HepG2 (cell line): ENCODE measurements at regions not wholly inside any gene's neighbourhood (a gene's known extent, or its start where the extent isn't known, plus 50 kb on each side); places are given as distances from the start of the nearest gene placed in this dataset.

Source experiments
- ATAC-seq: fragments of 200-7000 bp; cut with Tn5 transposase; 3 replicates; pipeline ENCODE4 v1.9.1; 2020; ENCODE audit warnings: mild to moderate bottlenecking, moderate library complexity
- BruUV-seq: library from RNA; stranded (reverse); fragments of 400-500 nt; replicated peaks from 2 replicates; lab custom pipeline; 2021; lab: Mats Ljungman, UMichigan
- CTCF ChIA-PET: fragments of 300-600 bp; formaldehyde crosslinking; extraction: SDS; loops from one replicate; lab custom pipeline; 2021; ENCODE audit warnings: low total read pairs, inconsistent platforms, low intra/inter-chr PET ratio; lab: Yijun Ruan, JAX
- POLR2A ChIA-PET: fragments of 350-600 bp; sonication (Branson Sonifier 250); formaldehyde crosslinking; loops from one replicate; lab custom pipeline; 2020; ENCODE audit warnings: antibody characterized with exemption, inconsistent platforms; lab: Yijun Ruan, JAX
- DNase-seq: peaks from one replicate; pipeline ENCODE4 v3.0.0-alpha.2; 2015; ENCODE audit warnings: low spot score
- FAIRE-seq: peaks from 3 replicates; lab custom pipeline; 2011; peaks lifted over from hg19 to GRCh38; lab: Jason Lieb, UNC
- H2AFZ ChIP-seq: one replicate; pipeline ENCODE4 v1.6.1; 2011; ENCODE audit warnings: low read length, inconsistent platforms
- H3K27ac ChIP-seq: fragments of 300-600 bp; 3 replicates; pipeline ENCODE4 v1.8.0; 2011; ENCODE audit warnings: mixed run types, mild to moderate bottlenecking, mixed read lengths, low read length, inconsistent platforms; ENCODE audit not compliant: insufficient read depth; ENCODE audit errors: extremely low read length
- H3K27me3 ChIP-seq, 2 experiments: fragments of 200-600 bp in 1 of 2; 2 replicates in 1 of 2; 3 replicates in 1 of 2; pipeline versions ENCODE4 v1.6.0 to v1.8.0; 2011; ENCODE audit warnings: low read length in 2 of 2, mild to moderate bottlenecking in 2 of 2, moderate library complexity in 2 of 2, inconsistent platforms in 1 of 2; ENCODE audit not compliant: insufficient read depth in 2 of 2, control insufficient read depth in 1 of 2
- H3K36me3 ChIP-seq, 2 experiments: fragments of 200-600 bp in 1 of 2; replicated peaks in 1 of 2; 2 replicates in 1 of 2; 3 replicates in 1 of 2; pipeline versions ENCODE4 v1.5.1 to v1.8.0; 2011; ENCODE audit warnings: low read length in 2 of 2, inconsistent platforms in 1 of 2; ENCODE audit not compliant: insufficient read depth in 2 of 2, control insufficient read depth in 1 of 2
- H3K4me1 ChIP-seq: 2 replicates; pipeline ENCODE4 v1.5.1; 2012; ENCODE audit warnings: low read length, inconsistent platforms; ENCODE audit not compliant: insufficient read depth
- H3K4me2 ChIP-seq: 2 replicates; pipeline ENCODE4 v1.6.0; 2011; ENCODE audit warnings: low read depth, low read length, inconsistent platforms
- H3K4me3 ChIP-seq, 3 experiments: fragments of 200-600 bp in 1 of 3; sonication (generic), shearing (Covaris generic) in 1 of 3; replicated peaks in 1 of 3; 2 replicates each; pipeline ENCODE4 v1.5.1; 2011 to 2016; ENCODE audit warnings: low read length in 3 of 3, inconsistent platforms in 2 of 3, low read depth in 2 of 3, mild to moderate bottlenecking in 2 of 3, control low read depth in 1 of 3, mixed read lengths in 1 of 3; ENCODE audit not compliant: insufficient read depth in 1 of 3
- H3K79me2 ChIP-seq: one replicate; pipeline ENCODE4 v1.6.1; 2011; ENCODE audit warnings: low read length, inconsistent platforms; ENCODE audit not compliant: insufficient read depth
- H3K9ac ChIP-seq: 2 replicates; pipeline ENCODE4 v1.6.0; 2011; ENCODE audit warnings: mild to moderate bottlenecking, low read depth, low read length, inconsistent platforms; ENCODE audit not compliant: insufficient read depth
- H3K9me3 ChIP-seq: 2 replicates; pipeline ENCODE4 v1.5.1; 2012; ENCODE audit warnings: mild to moderate bottlenecking, low read length
- H4K20me1 ChIP-seq: 2 replicates; pipeline ENCODE4 v1.6.0; 2011; ENCODE audit warnings: inconsistent platforms, mild to moderate bottlenecking, low read length, moderate library complexity; ENCODE audit not compliant: insufficient read depth
- BRCA1 ChIP-seq: sonication (generic); formaldehyde crosslinking; IDR thresholded peaks from 2 replicates; pipeline ENCODE4 v1.4.0; 2020; ENCODE audit warnings: missing genetic modification reagents
- BRD4 ChIP-seq: sonication (generic); formaldehyde crosslinking; IDR thresholded peaks from 2 replicates; pipeline ENCODE4 v1.4.0; 2020; ENCODE audit warnings: missing genetic modification reagents
- GPN1 ChIP-seq: sonication (generic); formaldehyde crosslinking; IDR thresholded peaks from 2 replicates; pipeline ENCODE4 v1.5.1; 2020; ENCODE audit warnings: missing genetic modification reagents, borderline replicate concordance
- HES4 ChIP-seq: sonication (generic); formaldehyde crosslinking; IDR thresholded peaks from 2 replicates; pipeline ENCODE4 v1.9.0; 2021; ENCODE audit warnings: mild to moderate bottlenecking, missing genetic modification reagents, borderline replicate concordance
- HIVEP1 ChIP-seq: sonication (generic); formaldehyde crosslinking; IDR thresholded peaks from 2 replicates; pipeline ENCODE4 v1.4.0; 2020; ENCODE audit warnings: mild to moderate bottlenecking, missing genetic modification reagents
- HNRNPH1 ChIP-seq: fragments of 200-400 bp; formaldehyde crosslinking; optimal IDR thresholded peaks from 2 replicates; pipeline ENCODE3; 2017; ENCODE audit warnings: mild to moderate bottlenecking, low read depth, low read length
- HOXD1 ChIP-seq: sonication (generic); formaldehyde crosslinking; IDR thresholded peaks from 2 replicates; pipeline ENCODE4 v1.5.0; 2020; ENCODE audit warnings: missing genetic modification reagents
- NFATC3 ChIP-seq: sonication (generic); formaldehyde crosslinking; IDR thresholded peaks from 2 replicates; pipeline ENCODE4 v1.5.1; 2020; ENCODE audit warnings: mild to moderate bottlenecking, missing genetic modification reagents
- PHF21A ChIP-seq: sonication (generic); formaldehyde crosslinking; IDR thresholded peaks from 2 replicates; pipeline ENCODE4 v1.5.0; 2020; ENCODE audit warnings: mild to moderate bottlenecking, missing genetic modification reagents
- PHF5A ChIP-seq: IDR thresholded peaks from one replicate; pipeline ENCODE4 v1.6.1; 2018; ENCODE audit warnings: low read depth, missing genetic modification reagents; ENCODE audit not compliant: unreplicated experiment
- SMARCE1 ChIP-seq: fragments of 450-650 bp; IDR thresholded peaks from 2 replicates; pipeline ENCODE4 v1.6.1; 2017; ENCODE audit warnings: borderline replicate concordance
- ZNF225 ChIP-seq: sonication (generic); formaldehyde crosslinking; IDR thresholded peaks from 2 replicates; pipeline ENCODE4 v1.4.0; 2020; ENCODE audit warnings: mild to moderate bottlenecking, missing genetic modification reagents
- ZNF235 ChIP-seq: sonication (generic); formaldehyde crosslinking; IDR thresholded peaks from 2 replicates; pipeline ENCODE4 v1.8.1; 2023; ENCODE audit warnings: mild to moderate bottlenecking, missing genetic modification reagents, borderline replicate concordance
- ZNF33A ChIP-seq: sonication (generic); formaldehyde crosslinking; IDR thresholded peaks from 2 replicates; pipeline ENCODE4 v1.5.1; 2020; ENCODE audit warnings: missing genetic modification reagents, mild to moderate bottlenecking, moderate library complexity, borderline replicate concordance
- ZNF446 ChIP-seq: sonication (generic); formaldehyde crosslinking; IDR thresholded peaks from 2 replicates; pipeline ENCODE4 v1.5.0; 2020; ENCODE audit warnings: mild to moderate bottlenecking, missing genetic modification reagents
- ZNF577 ChIP-seq: sonication (generic); formaldehyde crosslinking; IDR thresholded peaks from 2 replicates; pipeline ENCODE4 v1.4.0; 2020; ENCODE audit warnings: mild to moderate bottlenecking, low read depth, missing genetic modification reagents, borderline replicate concordance
- ZNF674 ChIP-seq: sonication (generic); formaldehyde crosslinking; IDR thresholded peaks from 2 replicates; pipeline ENCODE4 v1.5.0; 2020; ENCODE audit warnings: low read depth, mild to moderate bottlenecking, missing genetic modification reagents
- ZNF749 ChIP-seq: sonication (generic); formaldehyde crosslinking; IDR thresholded peaks from 2 replicates; pipeline ENCODE4 v1.8.0; 2022; ENCODE audit warnings: mild to moderate bottlenecking, missing genetic modification reagents, moderate library complexity, borderline replicate concordance
- ZNF781 ChIP-seq: sonication (generic); formaldehyde crosslinking; IDR thresholded peaks from 2 replicates; pipeline ENCODE4 v1.5.1; 2020; ENCODE audit warnings: borderline replicate concordance, mild to moderate bottlenecking, missing genetic modification reagents; ENCODE audit errors: not compliant biosample characterization
- WGBS: methylation state at CpG from one replicate; pipeline ENCODE4 v1.1.6; 2017; ENCODE audit warnings: low lambda C conversion rate; 5-methylcytosine and 5-hydroxymethylcytosine counted together
- in situ Hi-C: cut with HindIII; loops from 2 replicates; pipeline ENCODE4 v1.10.0; 2017; ENCODE audit warnings: low pct_unique_long_range_greater_than_20kb; ENCODE audit not compliant: extremely low pct_ligation_motif_present
- intact Hi-C: fragments of 100-400 bp; cut with micrococcal nuclease; formaldehyde crosslinking; loops from one replicate; pipeline ENCODE4 v1.10.0; 2022; ENCODE audit not compliant: unreplicated experiment

- TF ChIP-seq ZNF749 (CRISPR knock-in tag) = no peak
- no peak for TF ChIP-seq ZNF577 (CRISPR knock-in tag)
- TF ChIP-seq PHF21A (CRISPR knock-in tag) = no peak
- no peak for TF ChIP-seq HNRNPH1
Observed at GRCh38 chr9:19660019-19660418, 128.8 kb downstream of the SLC24A2 start (continued).

GRCh38 chr9:19656704-19657103 lies 132.1 kb downstream of the SLC24A2 start:
- DNase-seq (no peak), FAIRE-seq (no peak), ATAC-seq (no peak)
- H3K9ac ChIP-seq = no peak overlapping the region
- no peaks in the 10 kb centered on the region for H3K4me1 ChIP-seq
- no peak overlapping the region for H3K4me3 ChIP-seq
- CTCF ChIA-PET = no interaction called here
- intact Hi-C loops (no loop called here), in situ Hi-C loops (no loop called here)
- no peak overlapping the region for H3K27ac ChIP-seq
- no peaks in the 10 kb centered on the region for H4K20me1 ChIP-seq
- POLR2A ChIA-PET = no interaction called here
- H3K36me3 ChIP-seq = no peaks in the 10 kb centered on the region
- H2AFZ ChIP-seq = no peak overlapping the region
- BruUV-seq = no TSS peak
- no peak overlapping the region for H3K4me2 ChIP-seq
- WGBS = 73% methylated on average over 4 of the region's 4 CpGs
- H3K79me2 ChIP-seq = no peaks in the 10 kb centered on the region
- no peaks in the 10 kb centered on the region for H3K27me3 ChIP-seq
- TF ChIP-seq ZNF781 = no peak
- no peak for TF ChIP-seq SMARCE1
- TF ChIP-seq ZNF235 = no peak
- no peak for TF ChIP-seq ZNF674 (CRISPR knock-in tag)
- no peak for TF ChIP-seq ZNF33A (CRISPR knock-in tag)
- no peak for TF ChIP-seq NFATC3
- no peak for TF ChIP-seq GPN1
- TF ChIP-seq HES4 (CRISPR knock-in tag) = no peak
- no peak for TF ChIP-seq BRD4
- no peak for TF ChIP-seq ZNF225 (CRISPR knock-in tag)
- TF ChIP-seq BRCA1 (CRISPR knock-in tag) = no peak
- TF ChIP-seq HIVEP1 (CRISPR knock-in tag) = no peak
- TF ChIP-seq HOXD1 (CRISPR knock-in tag) = no peak
- no peak for TF ChIP-seq PHF5A (CRISPR knock-in tag)
- no peak for TF ChIP-seq ZNF446 (CRISPR knock-in tag)
- H3K9me3 ChIP-seq = no peaks in the 10 kb centered on the region
